ENCODE measurements at regions not wholly inside any gene's neighbourhood (a gene's known extent, or its start where the extent isn't known, plus 50 kb on each side); places are given as distances from the start of the nearest gene placed in this dataset.

DNA sequence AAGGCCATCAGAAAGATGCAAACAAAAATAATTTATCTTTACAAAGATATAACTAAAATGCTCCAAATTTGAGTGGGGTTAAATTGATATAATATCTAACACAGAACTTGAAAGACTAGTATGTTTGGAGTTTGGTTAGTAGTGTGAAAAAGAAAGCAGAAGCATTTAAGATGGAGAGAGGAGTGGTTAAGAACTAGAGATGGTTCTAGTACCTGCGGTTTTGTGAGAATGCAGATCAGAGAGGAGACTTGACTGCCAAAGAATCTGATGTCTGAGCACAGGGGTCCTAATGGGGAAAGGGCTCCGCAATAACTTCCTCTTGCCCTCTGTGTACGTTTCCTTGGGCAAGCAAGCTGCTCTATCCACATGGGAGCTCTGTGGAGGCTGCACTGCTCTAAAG lies 506.8 kb upstream of the COBL start:
- TF ChIP-seq CTCF (IDR thresholded peaks at IDR 0.05; ENCODE audit: low read length) (no peak), EZH2 (IDR thresholded peaks at IDR 0.05; ENCODE audit: borderline replicate concordance, low read length) (no peak)

Data from OCI-LY1 (cell line).